Ishikawa (cell line): ENCODE measurements at regions not wholly inside any gene's neighbourhood (a gene's known extent, or its start where the extent isn't known, plus 50 kb on each side); places are given as distances from the start of the nearest gene placed in this dataset.

Experiments used
- CEBPB ChIP-seq: IDR thresholded peaks from 2 replicates; pipeline ENCODE4 v1.6.1; 2012
- CREB1 ChIP-seq: IDR thresholded peaks from 2 replicates; pipeline ENCODE4 v1.6.1; 2012; ENCODE audit warnings: low read depth
- EGR1 ChIP-seq: IDR thresholded peaks from 2 replicates; pipeline ENCODE4 v1.6.1; 2012
- EP300 ChIP-seq: IDR thresholded peaks from 2 replicates; pipeline ENCODE4 v1.6.1; 2012; ENCODE audit warnings: borderline replicate concordance
- FOXM1 ChIP-seq: IDR thresholded peaks from 2 replicates; pipeline ENCODE4 v1.6.1; 2012; ENCODE audit warnings: low read depth, borderline replicate concordance
- MAX ChIP-seq: IDR thresholded peaks from 2 replicates; pipeline ENCODE4 v1.6.1; 2012
- NFIC ChIP-seq: IDR thresholded peaks from 2 replicates; pipeline ENCODE4 v1.6.1; 2012
- RAD21 ChIP-seq: IDR thresholded peaks from 2 replicates; pipeline ENCODE4 v1.6.1; 2012; ENCODE audit warnings: low read depth
- TAF1 ChIP-seq: IDR thresholded peaks from 2 replicates; pipeline ENCODE4 v1.6.1; 2012; ENCODE audit warnings: low read depth, mild to moderate bottlenecking
- TCF12 ChIP-seq: IDR thresholded peaks from 2 replicates; pipeline ENCODE4 v1.6.1; 2012; ENCODE audit warnings: low read depth
- TEAD4 ChIP-seq: IDR thresholded peaks from 2 replicates; pipeline ENCODE4 v1.6.1; 2012
- YY1 ChIP-seq: IDR thresholded peaks from 2 replicates; pipeline ENCODE4 v1.6.1; 2012; ENCODE audit warnings: low read depth
- ZBTB7A ChIP-seq: IDR thresholded peaks from 2 replicates; pipeline ENCODE4 v1.6.1; 2012; ENCODE audit warnings: low read depth
- TF ChIP-seq, protein P1 (sequence below): IDR thresholded peaks from 2 replicates; pipeline ENCODE4 v1.6.1; 2012; ENCODE audit warnings: low read depth, mild to moderate bottlenecking
- TF ChIP-seq, protein P2 (sequence below): IDR thresholded peaks from 2 replicates; pipeline ENCODE4 v1.6.1; 2012

- TF ChIP-seq, protein P1, sequence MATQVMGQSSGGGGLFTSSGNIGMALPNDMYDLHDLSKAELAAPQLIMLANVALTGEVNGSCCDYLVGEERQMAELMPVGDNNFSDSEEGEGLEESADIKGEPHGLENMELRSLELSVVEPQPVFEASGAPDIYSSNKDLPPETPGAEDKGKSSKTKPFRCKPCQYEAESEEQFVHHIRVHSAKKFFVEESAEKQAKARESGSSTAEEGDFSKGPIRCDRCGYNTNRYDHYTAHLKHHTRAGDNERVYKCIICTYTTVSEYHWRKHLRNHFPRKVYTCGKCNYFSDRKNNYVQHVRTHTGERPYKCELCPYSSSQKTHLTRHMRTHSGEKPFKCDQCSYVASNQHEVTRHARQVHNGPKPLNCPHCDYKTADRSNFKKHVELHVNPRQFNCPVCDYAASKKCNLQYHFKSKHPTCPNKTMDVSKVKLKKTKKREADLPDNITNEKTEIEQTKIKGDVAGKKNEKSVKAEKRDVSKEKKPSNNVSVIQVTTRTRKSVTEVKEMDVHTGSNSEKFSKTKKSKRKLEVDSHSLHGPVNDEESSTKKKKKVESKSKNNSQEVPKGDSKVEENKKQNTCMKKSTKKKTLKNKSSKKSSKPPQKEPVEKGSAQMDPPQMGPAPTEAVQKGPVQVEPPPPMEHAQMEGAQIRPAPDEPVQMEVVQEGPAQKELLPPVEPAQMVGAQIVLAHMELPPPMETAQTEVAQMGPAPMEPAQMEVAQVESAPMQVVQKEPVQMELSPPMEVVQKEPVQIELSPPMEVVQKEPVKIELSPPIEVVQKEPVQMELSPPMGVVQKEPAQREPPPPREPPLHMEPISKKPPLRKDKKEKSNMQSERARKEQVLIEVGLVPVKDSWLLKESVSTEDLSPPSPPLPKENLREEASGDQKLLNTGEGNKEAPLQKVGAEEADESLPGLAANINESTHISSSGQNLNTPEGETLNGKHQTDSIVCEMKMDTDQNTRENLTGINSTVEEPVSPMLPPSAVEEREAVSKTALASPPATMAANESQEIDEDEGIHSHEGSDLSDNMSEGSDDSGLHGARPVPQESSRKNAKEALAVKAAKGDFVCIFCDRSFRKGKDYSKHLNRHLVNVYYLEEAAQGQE: no peak
- no peak for TF ChIP-seq TCF12
- no peak for TF ChIP-seq YY1
- TF ChIP-seq RAD21: no peak
- no peak for TF ChIP-seq TEAD4
- no peak for TF ChIP-seq MAX
- TF ChIP-seq CREB1: no peak
- no peak for TF ChIP-seq CEBPB
- no peak for TF ChIP-seq EGR1
- no peak for TF ChIP-seq EP300
- TF ChIP-seq ZBTB7A: no peak
- no peak for TF ChIP-seq NFIC
These were observed 209.5 kb upstream of the MPHOSPH6 start for GRCh38 chr16:82379551-82379950.

- no peak for TF ChIP-seq NFIC
- TF ChIP-seq, protein P2, sequence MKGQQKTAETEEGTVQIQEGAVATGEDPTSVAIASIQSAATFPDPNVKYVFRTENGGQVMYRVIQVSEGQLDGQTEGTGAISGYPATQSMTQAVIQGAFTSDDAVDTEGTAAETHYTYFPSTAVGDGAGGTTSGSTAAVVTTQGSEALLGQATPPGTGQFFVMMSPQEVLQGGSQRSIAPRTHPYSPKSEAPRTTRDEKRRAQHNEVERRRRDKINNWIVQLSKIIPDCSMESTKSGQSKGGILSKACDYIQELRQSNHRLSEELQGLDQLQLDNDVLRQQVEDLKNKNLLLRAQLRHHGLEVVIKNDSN: no peak
- no peak for TF ChIP-seq MAX
- TF ChIP-seq TEAD4: no peak
- no peak for TF ChIP-seq ZBTB7A
- TF ChIP-seq CEBPB: no peak
- TF ChIP-seq, protein P1: no peak
- TF ChIP-seq TAF1: no peak
- no peak for TF ChIP-seq EP300
- no peak for TF ChIP-seq TCF12
- TF ChIP-seq FOXM1: no peak
- no peak for TF ChIP-seq CREB1
- TF ChIP-seq EGR1: no peak
- TF ChIP-seq YY1: no peak
- TF ChIP-seq RAD21: no peak
These were observed 204.0 kb upstream of the MPHOSPH6 start for GRCh38 chr16:82373976-82374375.

GRCh38 chr16:82370282-82370681 lies 200.3 kb upstream of the MPHOSPH6 start:
- TF ChIP-seq NFIC (no peak), TAF1 (no peak), RAD21 (no peak), FOXM1 (no peak), CREB1 (no peak), EP300 (no peak), EGR1 (no peak), MAX (no peak), YY1 (no peak), CEBPB (no peak), ZBTB7A (no peak)
- TF ChIP-seq, protein P1: no peak

- peak; percentile 22; the same call in 1 of the 2 replicates for TF ChIP-seq RAD21
- TF ChIP-seq, protein P1: no peak
- TF ChIP-seq CREB1: no peak
These were observed 198.0 kb upstream of the MPHOSPH6 start for GRCh38 chr16:82368041-82368440.
